ENCODE measurements at regions not wholly inside any gene's neighbourhood (a gene's known extent, or its start where the extent isn't known, plus 50 kb on each side); places are given as distances from the start of the nearest gene placed in this dataset.

DNA sequence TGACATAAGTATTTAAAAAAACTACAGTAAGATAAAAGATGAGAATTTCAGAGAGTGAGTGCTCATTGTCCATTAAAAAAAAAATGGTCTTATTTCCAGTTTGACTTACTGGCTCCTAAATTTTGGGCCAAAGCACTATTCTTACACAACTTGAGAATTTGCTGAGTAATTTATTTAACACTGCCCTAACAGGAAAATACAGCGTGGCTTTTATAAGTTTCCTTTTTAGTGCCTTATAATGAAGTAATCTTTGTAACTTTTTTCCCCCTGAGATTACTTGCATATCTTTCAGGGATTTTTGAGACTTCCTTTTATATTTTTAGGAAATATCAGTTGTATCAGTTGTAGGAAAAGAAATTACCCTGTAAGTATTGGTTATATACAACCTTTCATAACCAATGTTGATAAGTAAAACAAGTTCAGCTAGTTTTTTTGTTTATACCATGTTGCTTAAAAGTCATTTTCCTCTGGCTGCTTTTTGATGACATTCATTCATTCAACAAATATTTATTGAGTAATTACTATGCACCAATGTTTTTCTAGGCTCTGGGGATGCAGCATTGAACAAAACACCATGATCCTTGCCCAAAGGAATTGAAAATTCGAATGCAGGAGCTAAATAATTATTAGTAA, 106.4 kb upstream of the SGK1 start:
- no peak for TF ChIP-seq EZH2phosphoT487 (IDR thresholded peaks at IDR 0.05; ENCODE audit: insufficient read depth, low read depth)
- no peak for TF ChIP-seq EZH2 (IDR thresholded peaks at IDR 0.05; ENCODE audit: insufficient read depth, poor library complexity, severe bottlenecking)
